HFF-Myc (cell line): ENCODE measurements at regions not wholly inside any gene's neighbourhood (a gene's known extent, or its start where the extent isn't known, plus 50 kb on each side); places are given as distances from the start of the nearest gene placed in this dataset.

Source experiments
- DNase-seq: peaks from one replicate; pipeline ENCODE4 v3.0.0-alpha.2; 2011; ENCODE audit warnings: low read depth; ENCODE audit errors: extremely low read depth
- H3K4me3 ChIP-seq: replicated peaks from 2 replicates; pipeline ENCODE4 v1.5.1; 2011; ENCODE audit warnings: low read depth, mild to moderate bottlenecking, control low read depth, low read length
- CTCF ChIP-seq: IDR thresholded peaks from 2 replicates; pipeline ENCODE4 v1.5.1; 2012; ENCODE audit warnings: mild to moderate bottlenecking, low read depth, low read length, control low read depth; ENCODE audit errors: missing control alignments

GRCh38 chr5:31048282-31049270, 144.9 kb upstream of the CDH6 start:
- no peak overlapping the region for H3K4me3 ChIP-seq
- TF ChIP-seq CTCF = no peak
- no peak for DNase-seq

GRCh38 chr5:31047621-31048020, 145.9 kb upstream of the CDH6 start:
- no peak for DNase-seq
- TF ChIP-seq CTCF = no peak
- H3K4me3 ChIP-seq = no peak overlapping the region

GRCh38 chr5:31047007-31047406, 146.5 kb upstream of the CDH6 start:
- no peak for DNase-seq
- no peak for TF ChIP-seq CTCF
- no peak overlapping the region for H3K4me3 ChIP-seq

- no peak overlapping the region for H3K4me3 ChIP-seq
- DNase-seq = no peak
- TF ChIP-seq CTCF = no peak
Observed at GRCh38 chr5:31036411-31036810, 157.1 kb upstream of the CDH6 start.

- no peak overlapping the region for H3K4me3 ChIP-seq
- no peak for TF ChIP-seq CTCF
- peak; percentile 2 for DNase-seq
Observed at GRCh38 chr5:31033295-31033694, 160.2 kb upstream of the CDH6 start.

GRCh38 chr5:31029925-31030324, 163.6 kb upstream of the CDH6 start:
- no peak overlapping the region for H3K4me3 ChIP-seq
- no peak for DNase-seq
- TF ChIP-seq CTCF = no peak
